ENCODE measurements at regions not wholly inside any gene's neighbourhood (a gene's known extent, or its start where the extent isn't known, plus 50 kb on each side); places are given as distances from the start of the nearest gene placed in this dataset.

DNA sequence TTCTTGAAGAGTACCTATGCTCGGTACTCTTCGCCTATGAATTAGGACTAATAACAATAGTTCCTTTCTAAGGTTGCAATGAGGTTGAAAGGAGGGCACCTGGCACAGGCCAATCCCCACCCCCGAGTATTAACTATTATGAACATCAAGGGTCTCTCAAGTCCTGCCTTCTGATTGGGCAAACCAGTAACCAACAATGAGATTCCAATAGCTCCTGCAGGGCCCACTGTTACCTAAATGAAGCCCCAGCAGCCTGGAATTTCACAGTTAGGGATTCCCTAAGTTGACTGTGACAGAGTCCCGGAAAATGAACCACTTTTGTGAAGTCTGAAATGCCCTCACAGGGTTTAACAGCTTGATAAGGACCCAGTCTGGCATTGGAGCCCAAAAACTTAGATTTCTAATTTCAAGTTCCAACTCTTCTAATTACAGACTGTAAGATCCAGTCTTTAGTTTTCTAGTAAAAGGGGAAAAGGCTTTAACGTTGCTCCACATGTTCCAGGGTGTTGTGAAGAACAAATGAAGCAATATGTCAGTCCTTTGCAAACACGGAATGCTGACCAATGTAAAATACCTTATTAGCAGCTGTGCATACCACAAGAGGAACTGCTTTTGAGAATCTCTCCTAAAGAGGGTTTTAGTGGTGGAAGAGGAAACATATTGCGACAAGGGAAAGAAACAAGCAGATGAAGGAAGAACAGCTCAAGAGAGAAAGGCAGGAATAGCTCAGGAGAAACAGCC lies 277.7 kb upstream of the MAP2 start:
- intact Hi-C loops (cut with DNase I) = no loop called here
- Histone ChIP-seq H3K9me3 (no peaks in the 10 kb centered on the region), H3K27me3 (no peaks in the 10 kb centered on the region), H3K27ac (peak overlapping the region in 1 of 10 donors; percentile 73), H3K36me3 (no peaks in the 10 kb centered on the region), H3K4me3 (no peak overlapping the region), H3K4me1 (peaks cover 0 to 18% (median 0%) of the 10 kb centered on the region in 9 donors)
- ATAC-seq (peak in 7 of 8 donors; percentile 46 to 79 (median 61)), DNase-seq (no peak)
- WGBS, 2 donors = 64 to 67% methylated on average over 7 of the region's 7 CpGs
- TF ChIP-seq, protein P1, sequence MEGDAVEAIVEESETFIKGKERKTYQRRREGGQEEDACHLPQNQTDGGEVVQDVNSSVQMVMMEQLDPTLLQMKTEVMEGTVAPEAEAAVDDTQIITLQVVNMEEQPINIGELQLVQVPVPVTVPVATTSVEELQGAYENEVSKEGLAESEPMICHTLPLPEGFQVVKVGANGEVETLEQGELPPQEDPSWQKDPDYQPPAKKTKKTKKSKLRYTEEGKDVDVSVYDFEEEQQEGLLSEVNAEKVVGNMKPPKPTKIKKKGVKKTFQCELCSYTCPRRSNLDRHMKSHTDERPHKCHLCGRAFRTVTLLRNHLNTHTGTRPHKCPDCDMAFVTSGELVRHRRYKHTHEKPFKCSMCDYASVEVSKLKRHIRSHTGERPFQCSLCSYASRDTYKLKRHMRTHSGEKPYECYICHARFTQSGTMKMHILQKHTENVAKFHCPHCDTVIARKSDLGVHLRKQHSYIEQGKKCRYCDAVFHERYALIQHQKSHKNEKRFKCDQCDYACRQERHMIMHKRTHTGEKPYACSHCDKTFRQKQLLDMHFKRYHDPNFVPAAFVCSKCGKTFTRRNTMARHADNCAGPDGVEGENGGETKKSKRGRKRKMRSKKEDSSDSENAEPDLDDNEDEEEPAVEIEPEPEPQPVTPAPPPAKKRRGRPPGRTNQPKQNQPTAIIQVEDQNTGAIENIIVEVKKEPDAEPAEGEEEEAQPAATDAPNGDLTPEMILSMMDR (IDR thresholded peaks at IDR 0.05) = no peak

DNA sequence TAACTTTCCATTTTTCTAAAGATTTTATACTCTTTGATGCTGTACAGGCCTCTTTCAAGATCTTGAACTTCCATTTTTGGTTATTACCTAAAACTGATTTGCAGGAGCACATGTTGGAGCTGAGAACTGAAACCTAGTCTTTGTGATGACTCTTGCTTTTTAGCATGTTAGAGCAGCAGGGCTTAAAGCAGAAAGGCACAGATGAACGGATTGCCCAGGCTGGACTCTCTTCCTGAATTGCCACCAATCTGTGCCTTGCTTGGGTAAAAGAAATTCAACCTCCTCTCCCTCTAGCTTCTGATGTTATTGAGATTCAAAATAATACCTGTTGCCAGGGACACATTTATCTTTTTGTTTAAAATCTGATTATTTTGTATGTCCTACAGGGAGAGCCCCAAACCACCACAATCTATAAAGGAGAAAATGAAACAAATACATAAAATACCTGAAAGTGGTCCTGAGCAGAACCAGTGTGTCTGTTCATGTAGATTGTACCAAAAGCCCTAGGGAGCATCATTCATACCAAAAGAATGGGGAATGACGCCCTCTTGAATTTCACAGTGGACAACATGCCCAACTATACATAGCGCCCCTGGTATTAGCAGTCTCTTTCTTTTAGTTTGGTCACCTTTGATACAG lies 277.0 kb upstream of the MAP2 start:
- DNase-seq = no peak
- TF ChIP-seq, protein P1 (IDR thresholded peaks at IDR 0.05) = no peak
- peak in 5 of 8 donors; percentile 23 to 39 (median 35) for ATAC-seq
- intact Hi-C loops (cut with DNase I) = no loop called here
- no peaks in the 10 kb centered on the region for H3K9me3 ChIP-seq
- peak overlapping the region in 2 of 10 donors; percentile 12 to 73 for H3K27ac ChIP-seq
- H3K27me3 ChIP-seq = no peaks in the 10 kb centered on the region
- no peaks in the 10 kb centered on the region for H3K36me3 ChIP-seq
- H3K4me1 ChIP-seq = peaks cover 0 to 18% (median 0%) of the 10 kb centered on the region in 9 donors
- no peak overlapping the region for H3K4me3 ChIP-seq
- WGBS, 2 donors = 81 to 82% methylated on average over 3 of the region's 3 CpGs

DNA sequence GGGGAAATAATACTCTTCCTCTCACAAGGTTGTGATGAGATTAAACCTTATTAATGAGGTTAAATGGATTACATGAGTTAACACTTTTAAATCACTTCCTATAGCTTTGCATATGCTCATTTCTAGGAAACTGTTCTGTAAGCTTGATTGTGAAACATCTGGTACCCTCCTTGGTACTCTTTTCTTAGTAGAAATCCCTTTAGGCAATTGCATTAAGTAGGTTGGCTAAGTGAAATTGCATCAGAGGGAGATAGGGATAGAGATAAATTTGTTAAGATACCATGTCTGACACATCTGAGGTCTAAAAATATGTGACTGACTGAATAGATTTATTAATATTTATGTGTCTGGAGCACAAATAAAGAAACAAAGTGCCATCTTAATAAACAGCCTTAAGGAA lies 275.9 kb upstream of the MAP2 start:
- Histone ChIP-seq H3K9me3 (no peaks in the 10 kb centered on the region), H3K4me1 (peaks cover 0 to 18% (median 0%) of the 10 kb centered on the region in 9 donors), H3K36me3 (no peaks in the 10 kb centered on the region), H3K27me3 (no peaks in the 10 kb centered on the region), H3K27ac (no peak overlapping the region), H3K4me3 (no peak overlapping the region)
- TF ChIP-seq, protein P1 (IDR thresholded peaks at IDR 0.05) = no peak
- ATAC-seq (no peak), DNase-seq (no peak)
- intact Hi-C loops (cut with DNase I) = no loop called here

DNA sequence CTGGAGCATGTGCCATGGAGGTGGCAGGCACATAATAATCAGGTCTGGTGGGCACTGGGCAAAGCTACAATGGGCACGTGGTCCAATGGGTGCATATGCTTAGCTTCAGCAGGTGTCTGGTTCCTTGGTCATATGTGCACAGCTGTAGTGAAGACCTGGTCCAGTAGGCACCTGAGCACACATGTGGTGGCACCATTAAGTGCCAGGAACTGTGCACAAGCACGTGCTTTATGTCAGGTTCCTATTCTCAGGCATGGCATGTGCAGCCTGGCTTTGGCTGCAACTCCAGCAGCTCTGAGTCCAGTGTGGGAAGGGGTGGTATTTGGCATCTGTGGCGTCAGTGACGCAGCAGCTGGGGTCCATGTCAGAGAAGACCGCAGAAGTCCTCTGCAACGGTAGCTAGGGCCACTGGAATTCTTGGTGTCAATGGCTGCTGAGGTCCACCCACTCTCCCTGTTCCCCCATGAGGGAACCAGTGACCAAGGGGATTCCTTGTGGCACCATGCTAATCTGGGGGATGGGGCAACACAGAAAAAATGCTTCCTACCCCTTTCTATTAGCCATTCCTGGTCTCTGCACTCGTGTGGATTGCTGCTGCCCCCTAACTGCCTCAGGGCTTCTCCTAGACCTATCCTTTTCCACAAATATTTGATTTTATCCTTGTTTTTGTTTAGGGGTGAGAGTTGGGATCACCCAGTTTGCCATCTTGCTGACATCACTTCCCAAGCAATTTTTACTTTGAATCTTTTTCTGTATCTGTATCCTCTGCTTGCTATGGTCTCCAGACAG lies 262.9 kb upstream of the MAP2 start:
- Histone ChIP-seq H3K4me3 (no peak overlapping the region), H3K4me1 (no peaks in the 10 kb centered on the region), H3K9me3 (no peaks in the 10 kb centered on the region), H3K36me3 (no peaks in the 10 kb centered on the region), H3K27me3 (no peaks in the 10 kb centered on the region), H3K27ac (no peak overlapping the region)
- no peak for ATAC-seq
- intact Hi-C loops (cut with DNase I) = no loop called here
- 74 to 76% methylated on average over 7 of the region's 7 CpGs for whole genome bisulfite sequencing, 2 donors
- no peak for DNase-seq
- TF ChIP-seq, protein P1 (IDR thresholded peaks at IDR 0.05) = no peak

All from heart right ventricle (tissue), 16 donors.